Testis (tissue), 2 donors: ENCODE measurements at regions not wholly inside any gene's neighbourhood (a gene's known extent, or its start where the extent isn't known, plus 50 kb on each side); places are given as distances from the start of the nearest gene placed in this dataset.

Experiments
- DNase-seq: peaks from one replicate; pipeline ENCODE4 v3.0.0-alpha.2; 2019
- H3K27ac ChIP-seq, 2 donors: fragments of 200-600 bp; sonication (generic); one replicate each; pipeline ENCODE4 v1.5.1; 2019
- H3K27me3 ChIP-seq: fragments of 200-600 bp; sonication (generic); one replicate; pipeline ENCODE4 v1.5.1; 2019
- H3K36me3 ChIP-seq: fragments of 200-600 bp; sonication (generic); one replicate; pipeline ENCODE4 v1.5.1; 2017; ENCODE audit warnings: low read depth; ENCODE audit errors: missing control alignments
- H3K4me1 ChIP-seq: fragments of 200-600 bp; sonication (generic); one replicate; pipeline ENCODE4 v1.5.1; 2019
- H3K4me3 ChIP-seq, 2 donors: fragments of 200-600 bp; sonication (generic); one replicate each; pipeline ENCODE4 v1.5.1; 2017 to 2019
- H3K9me3 ChIP-seq: fragments of 200-600 bp; sonication (generic); one replicate; pipeline ENCODE4 v1.5.1; 2017
- POLR2A ChIP-seq: fragments of 450-650 bp; IDR thresholded peaks from one replicate; pipeline ENCODE4 v1.6.1; 2017; ENCODE audit warnings: antibody characterized with exemption, mild to moderate bottlenecking, moderate library complexity
- WGBS, 2 donors: methylation state at CpG; one replicate each; pipeline ENCODE4 v1.1.5; 2018; 5-methylcytosine and 5-hydroxymethylcytosine counted together
- intact Hi-C: fragments of 100-400 bp; cut with DNase I; formaldehyde crosslinking; loops from one replicate; pipeline ENCODE4 v1.15.1; 2023; ENCODE audit warnings: low total_unique reads
- TF ChIP-seq, protein P1 (sequence below), 3 experiments: fragments of 450-650 bp in 2 of 3; fragments of 200-600 bp in 1 of 3; sonication (generic) in 1 of 3; IDR thresholded peaks; one replicate each; pipeline ENCODE4 v1.5.1; 2016 to 2019; ENCODE audit warnings: antibody characterized with exemption in 3 of 3, mild to moderate bottlenecking in 2 of 3, moderate library complexity in 1 of 3

GRCh38 chr9:7245976-7246580, 488.3 kb downstream of the KDM4C start:
- WGBS, 2 donors = 83 to 91% methylated on average over 8 of the region's 8 CpGs
- no peak overlapping the region for H3K27ac ChIP-seq
- intact Hi-C loops = no loop called here
- no peaks in the 10 kb centered on the region for H3K9me3 ChIP-seq
- TF ChIP-seq POLR2A = no peak
- TF ChIP-seq, protein P1, sequence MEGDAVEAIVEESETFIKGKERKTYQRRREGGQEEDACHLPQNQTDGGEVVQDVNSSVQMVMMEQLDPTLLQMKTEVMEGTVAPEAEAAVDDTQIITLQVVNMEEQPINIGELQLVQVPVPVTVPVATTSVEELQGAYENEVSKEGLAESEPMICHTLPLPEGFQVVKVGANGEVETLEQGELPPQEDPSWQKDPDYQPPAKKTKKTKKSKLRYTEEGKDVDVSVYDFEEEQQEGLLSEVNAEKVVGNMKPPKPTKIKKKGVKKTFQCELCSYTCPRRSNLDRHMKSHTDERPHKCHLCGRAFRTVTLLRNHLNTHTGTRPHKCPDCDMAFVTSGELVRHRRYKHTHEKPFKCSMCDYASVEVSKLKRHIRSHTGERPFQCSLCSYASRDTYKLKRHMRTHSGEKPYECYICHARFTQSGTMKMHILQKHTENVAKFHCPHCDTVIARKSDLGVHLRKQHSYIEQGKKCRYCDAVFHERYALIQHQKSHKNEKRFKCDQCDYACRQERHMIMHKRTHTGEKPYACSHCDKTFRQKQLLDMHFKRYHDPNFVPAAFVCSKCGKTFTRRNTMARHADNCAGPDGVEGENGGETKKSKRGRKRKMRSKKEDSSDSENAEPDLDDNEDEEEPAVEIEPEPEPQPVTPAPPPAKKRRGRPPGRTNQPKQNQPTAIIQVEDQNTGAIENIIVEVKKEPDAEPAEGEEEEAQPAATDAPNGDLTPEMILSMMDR (IDR thresholded peaks at IDR 0.05) = no peak
- no peak for DNase-seq
- H3K4me1 ChIP-seq = no peaks in the 10 kb centered on the region
- no peak overlapping the region for H3K4me3 ChIP-seq
- no peaks in the 10 kb centered on the region for H3K36me3 ChIP-seq
- H3K27me3 ChIP-seq = no peaks in the 10 kb centered on the region

- intact Hi-C loops = no loop called here
- Histone ChIP-seq H3K9me3 (no peaks in the 10 kb centered on the region), H3K4me1 (no peaks in the 10 kb centered on the region), H3K36me3 (no peaks in the 10 kb centered on the region), H3K4me3 (no peak overlapping the region), H3K27ac (no peak overlapping the region), H3K27me3 (no peaks in the 10 kb centered on the region)
- DNase-seq = no peak
- no peak for TF ChIP-seq POLR2A
- TF ChIP-seq, protein P1 (IDR thresholded peaks at IDR 0.05) = no peak
These were observed 486.1 kb downstream of the KDM4C start for GRCh38 chr9:7243838-7244237.

- H3K4me1 ChIP-seq = no peaks in the 10 kb centered on the region
- no peaks in the 10 kb centered on the region for H3K9me3 ChIP-seq
- TF ChIP-seq, protein P1 (IDR thresholded peaks at IDR 0.05) = no peak
- TF ChIP-seq POLR2A = no peak
- H3K27me3 ChIP-seq = no peaks in the 10 kb centered on the region
- WGBS, 2 donors = 91 to 96% methylated on average over 1 of the region's 1 CpG
- intact Hi-C loops = no loop called here
- H3K36me3 ChIP-seq = no peaks in the 10 kb centered on the region
- H3K27ac ChIP-seq = no peak overlapping the region
- H3K4me3 ChIP-seq = no peak overlapping the region
- DNase-seq = no peak
These were observed 484.4 kb downstream of the KDM4C start for GRCh38 chr9:7242126-7242525.

GRCh38 chr9:7241694-7242093, 483.9 kb downstream of the KDM4C start:
- no peak overlapping the region for H3K4me3 ChIP-seq
- intact Hi-C loops = no loop called here
- H3K27ac ChIP-seq = no peak overlapping the region
- 89 to 90% methylated on average over 2 of the region's 2 CpGs for WGBS, 2 donors
- no peaks in the 10 kb centered on the region for H3K4me1 ChIP-seq
- no peaks in the 10 kb centered on the region for H3K9me3 ChIP-seq
- no peaks in the 10 kb centered on the region for H3K36me3 ChIP-seq
- no peak for DNase-seq
- no peak for TF ChIP-seq POLR2A
- TF ChIP-seq, protein P1 (IDR thresholded peaks at IDR 0.05) = no peak
- no peaks in the 10 kb centered on the region for H3K27me3 ChIP-seq

DNA sequence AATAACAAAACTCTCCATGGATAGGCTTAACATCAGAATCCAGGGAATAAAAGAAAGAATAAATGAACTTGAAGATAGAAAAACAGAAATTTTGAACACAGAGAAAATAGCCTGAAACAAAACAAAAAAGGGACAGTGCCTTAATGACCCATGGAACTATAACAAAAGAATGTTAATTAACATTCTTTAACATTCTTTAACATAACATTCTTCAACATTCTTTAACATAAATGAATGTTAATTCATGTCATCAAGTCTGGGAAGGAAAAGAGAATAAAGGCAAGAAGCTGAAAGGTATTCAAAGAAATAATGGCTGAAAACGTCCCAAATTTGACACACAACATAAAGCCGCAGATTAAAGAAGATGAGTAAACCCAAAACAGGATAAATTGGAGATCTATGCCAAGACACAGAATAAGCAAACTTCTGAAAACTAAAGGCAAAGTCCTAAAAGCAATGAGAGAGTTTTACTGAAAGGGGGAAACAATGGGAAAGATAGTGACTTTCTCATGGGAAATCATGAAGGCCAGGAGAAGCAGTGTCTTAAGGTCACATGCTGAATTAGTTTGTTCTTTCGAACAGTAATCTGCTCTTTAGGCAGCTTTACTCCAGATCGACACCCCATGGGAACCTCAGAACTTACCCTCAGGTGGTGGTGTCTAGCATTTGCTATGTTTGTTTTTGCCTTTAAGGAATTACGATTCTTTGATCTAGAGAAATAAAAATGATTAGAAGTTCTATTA, 483.0 kb downstream of the KDM4C start:
- H3K27ac ChIP-seq = no peak overlapping the region
- WGBS, 2 donors = 67 to 68% methylated on average over 5 of the region's 5 CpGs
- intact Hi-C loops = no loop called here

More for the DNA sequence above, 483.0 kb downstream of the KDM4C start:
- no peaks in the 10 kb centered on the region for H3K9me3 ChIP-seq
- no peak for DNase-seq
- no peaks in the 10 kb centered on the region for H3K4me1 ChIP-seq
- no peaks in the 10 kb centered on the region for H3K27me3 ChIP-seq
- no peak overlapping the region for H3K4me3 ChIP-seq
- H3K36me3 ChIP-seq = no peaks in the 10 kb centered on the region
- no peak for TF ChIP-seq POLR2A
- TF ChIP-seq, protein P1 (IDR thresholded peaks at IDR 0.05) = no peak
